Mesothelial cell of epicardium (in vitro differentiated cells): ENCODE measurements at regions not wholly inside any gene's neighbourhood (a gene's known extent, or its start where the extent isn't known, plus 50 kb on each side); places are given as distances from the start of the nearest gene placed in this dataset.

Experiments
- DNase-seq, 2 experiments: peaks; one replicate each; pipeline ENCODE4 v3.0.0; 2021; ENCODE audit warnings: low spot score in 2 of 2; ENCODE audit not compliant: unreplicated experiment in 2 of 2
- H3K27ac Mint-ChIP-seq: 2 replicates; pipeline ENCODE4 v1.8.0; 2021; ENCODE audit warnings: mixed read lengths
- H3K27me3 Mint-ChIP-seq: 2 replicates; pipeline ENCODE4 v1.8.0; 2021; ENCODE audit warnings: low read depth, mixed read lengths
- H3K36me3 Mint-ChIP-seq: 2 replicates; pipeline ENCODE4 v1.8.0; 2021; ENCODE audit warnings: mixed read lengths
- H3K4me1 Mint-ChIP-seq: 2 replicates; pipeline ENCODE4 v1.8.0; 2021; ENCODE audit warnings: mixed read lengths
- H3K4me3 Mint-ChIP-seq: 2 replicates; pipeline ENCODE4 v1.8.0; 2021; ENCODE audit warnings: mild to moderate bottlenecking, moderate library complexity, mixed read lengths
- H3K9me3 Mint-ChIP-seq: 2 replicates; pipeline ENCODE4 v1.8.0; 2021; ENCODE audit warnings: mixed read lengths
- TF ChIP-seq, protein P1 (sequence below): fragments of 200-600 bp; sonication (generic); IDR thresholded peaks from one replicate; pipeline ENCODE4 v1.5.0; 2021; ENCODE audit warnings: antibody characterized with exemption; ENCODE audit not compliant: unreplicated experiment

DNA sequence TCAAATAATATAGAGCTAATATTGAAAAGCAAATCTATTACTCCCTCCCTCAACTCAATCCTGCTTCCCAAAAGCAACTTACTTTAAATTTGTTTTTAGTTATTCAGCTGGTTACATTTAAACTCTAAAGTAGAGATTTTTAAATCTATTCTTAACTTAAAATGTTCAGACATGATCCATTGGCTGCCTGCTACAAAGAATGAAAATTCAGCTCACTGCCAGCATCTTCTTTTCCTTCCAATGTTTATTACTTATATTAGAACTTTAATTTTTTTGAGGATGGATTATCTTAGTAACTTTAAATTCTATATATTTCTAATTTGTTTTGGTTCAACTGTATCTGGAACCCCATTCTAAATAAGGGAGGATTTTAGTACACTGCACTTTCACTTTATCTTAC is 163.2 kb downstream of the TMEM167A start:
- H3K9me3 Mint-ChIP-seq, result peaks cover 25% of the 10 kb centered on the region
- no peak overlapping the region for H3K27ac Mint-ChIP-seq
- no peak overlapping the region for H3K4me3 Mint-ChIP-seq
- H3K27me3 Mint-ChIP-seq, result no peaks in the 10 kb centered on the region
- peaks cover 12% of the 10 kb centered on the region for H3K36me3 Mint-ChIP-seq
- TF ChIP-seq, protein P1, sequence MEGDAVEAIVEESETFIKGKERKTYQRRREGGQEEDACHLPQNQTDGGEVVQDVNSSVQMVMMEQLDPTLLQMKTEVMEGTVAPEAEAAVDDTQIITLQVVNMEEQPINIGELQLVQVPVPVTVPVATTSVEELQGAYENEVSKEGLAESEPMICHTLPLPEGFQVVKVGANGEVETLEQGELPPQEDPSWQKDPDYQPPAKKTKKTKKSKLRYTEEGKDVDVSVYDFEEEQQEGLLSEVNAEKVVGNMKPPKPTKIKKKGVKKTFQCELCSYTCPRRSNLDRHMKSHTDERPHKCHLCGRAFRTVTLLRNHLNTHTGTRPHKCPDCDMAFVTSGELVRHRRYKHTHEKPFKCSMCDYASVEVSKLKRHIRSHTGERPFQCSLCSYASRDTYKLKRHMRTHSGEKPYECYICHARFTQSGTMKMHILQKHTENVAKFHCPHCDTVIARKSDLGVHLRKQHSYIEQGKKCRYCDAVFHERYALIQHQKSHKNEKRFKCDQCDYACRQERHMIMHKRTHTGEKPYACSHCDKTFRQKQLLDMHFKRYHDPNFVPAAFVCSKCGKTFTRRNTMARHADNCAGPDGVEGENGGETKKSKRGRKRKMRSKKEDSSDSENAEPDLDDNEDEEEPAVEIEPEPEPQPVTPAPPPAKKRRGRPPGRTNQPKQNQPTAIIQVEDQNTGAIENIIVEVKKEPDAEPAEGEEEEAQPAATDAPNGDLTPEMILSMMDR, result no peak
- DNase-seq, result no peak
- H3K4me1 Mint-ChIP-seq, result peaks cover 18% of the 10 kb centered on the region

DNA sequence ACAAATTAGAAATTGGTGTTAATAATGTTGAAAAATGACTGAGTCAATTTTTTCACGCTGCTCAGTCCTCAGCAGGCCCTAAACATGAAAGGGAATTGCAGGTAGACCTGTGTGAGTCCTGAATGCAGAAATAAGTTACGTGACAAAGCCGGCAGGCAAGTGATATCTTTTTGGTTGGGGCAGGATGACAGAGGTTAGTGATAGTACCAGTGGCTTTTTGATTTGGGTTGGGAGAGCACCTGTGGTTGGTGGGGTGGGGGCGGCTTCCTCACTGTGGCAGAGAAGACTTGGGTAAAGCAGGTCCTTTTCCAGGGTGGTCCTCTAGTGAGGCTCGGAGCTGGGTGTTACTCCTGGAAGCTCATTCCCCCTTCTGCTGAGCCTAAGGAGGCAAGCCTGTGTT is 164.7 kb downstream of the TMEM167A start:
- Mint-ChIP-seq H3K36me3 (peaks cover 12% of the 10 kb centered on the region), H3K27ac (no peak overlapping the region), H3K9me3 (peaks cover 25% of the 10 kb centered on the region), H3K4me3 (no peak overlapping the region), H3K4me1 (peaks cover 19% of the 10 kb centered on the region), H3K27me3 (no peaks in the 10 kb centered on the region)
- DNase-seq, result no peak
- TF ChIP-seq, protein P1, result no peak

DNA sequence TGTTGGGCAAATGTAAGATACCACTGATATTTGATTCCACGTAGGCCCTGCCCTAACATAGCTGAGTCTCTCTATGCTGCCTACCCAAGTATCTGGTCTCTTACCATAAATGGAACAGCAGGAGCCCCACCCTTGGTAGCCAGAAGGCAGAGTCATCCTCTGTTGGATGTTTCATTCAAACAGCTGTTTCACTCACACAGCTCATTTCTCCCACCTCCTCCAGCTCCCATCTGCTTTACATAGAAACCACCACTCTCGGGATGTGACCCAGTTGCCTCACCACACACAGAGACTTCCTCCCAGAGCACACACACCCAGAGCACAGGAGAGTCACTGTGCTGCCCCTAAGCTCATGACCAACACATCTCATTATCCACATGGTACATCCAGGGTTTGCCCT is 165.3 kb downstream of the TMEM167A start:
- Mint-ChIP-seq H3K4me3 (no peak overlapping the region), H3K36me3 (peaks cover 12% of the 10 kb centered on the region), H3K4me1 (peaks cover 20% of the 10 kb centered on the region), H3K27me3 (no peaks in the 10 kb centered on the region), H3K9me3 (peaks cover 24% of the 10 kb centered on the region), H3K27ac (no peak overlapping the region)
- no peak for DNase-seq
- TF ChIP-seq, protein P1, result no peak

DNA sequence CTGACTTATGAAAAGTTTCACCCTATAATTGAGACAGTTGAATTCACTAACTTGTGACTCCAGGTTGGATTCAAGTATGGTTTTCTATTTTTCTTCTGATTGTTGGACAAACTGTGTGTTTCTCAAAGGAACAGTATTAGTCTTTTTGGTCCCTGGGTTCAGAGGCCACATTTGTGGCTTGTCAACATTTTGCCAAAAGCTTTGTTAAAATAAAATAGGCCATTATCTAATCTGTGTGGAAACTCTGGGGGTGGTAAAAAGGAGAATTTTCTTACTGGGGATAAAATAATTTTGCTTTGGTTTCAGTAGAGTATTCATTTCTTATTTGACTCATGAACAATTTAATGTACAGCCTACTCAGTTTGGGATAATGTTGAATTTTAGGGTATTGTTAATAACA is 166.3 kb downstream of the TMEM167A start:
- Mint-ChIP-seq H3K36me3 (peaks cover 9% of the 10 kb centered on the region), H3K9me3 (peaks cover 19% of the 10 kb centered on the region), H3K4me3 (no peak overlapping the region), H3K4me1 (peaks cover 25% of the 10 kb centered on the region), H3K27ac (no peak overlapping the region), H3K27me3 (no peaks in the 10 kb centered on the region)
- DNase-seq, result no peak
- TF ChIP-seq, protein P1, result no peak

DNA sequence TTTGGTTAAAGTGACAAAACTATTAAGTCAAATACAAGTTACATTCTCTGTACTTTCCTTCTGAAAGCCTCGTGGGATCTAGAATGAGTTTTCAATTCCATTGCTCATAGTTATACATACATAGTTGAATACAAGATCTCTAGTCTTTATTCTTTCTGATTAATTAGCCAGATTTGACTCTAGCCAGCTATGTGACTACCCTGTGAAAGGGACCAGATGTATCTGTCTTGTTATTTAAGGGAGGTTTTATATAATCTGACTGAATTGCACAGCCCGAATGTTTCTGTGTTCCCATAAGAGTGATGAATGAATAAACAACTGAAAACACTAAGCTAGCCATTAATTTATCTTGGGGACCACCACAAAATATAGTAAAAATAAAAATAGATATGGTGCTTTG is 166.7 kb downstream of the TMEM167A start:
- Mint-ChIP-seq H3K9me3 (peaks cover 15% of the 10 kb centered on the region), H3K27ac (no peak overlapping the region), H3K27me3 (no peaks in the 10 kb centered on the region), H3K4me1 (peaks cover 28% of the 10 kb centered on the region), H3K36me3 (peaks cover 6% of the 10 kb centered on the region), H3K4me3 (no peak overlapping the region)
- no peak for DNase-seq
- TF ChIP-seq, protein P1, result no peak

DNA sequence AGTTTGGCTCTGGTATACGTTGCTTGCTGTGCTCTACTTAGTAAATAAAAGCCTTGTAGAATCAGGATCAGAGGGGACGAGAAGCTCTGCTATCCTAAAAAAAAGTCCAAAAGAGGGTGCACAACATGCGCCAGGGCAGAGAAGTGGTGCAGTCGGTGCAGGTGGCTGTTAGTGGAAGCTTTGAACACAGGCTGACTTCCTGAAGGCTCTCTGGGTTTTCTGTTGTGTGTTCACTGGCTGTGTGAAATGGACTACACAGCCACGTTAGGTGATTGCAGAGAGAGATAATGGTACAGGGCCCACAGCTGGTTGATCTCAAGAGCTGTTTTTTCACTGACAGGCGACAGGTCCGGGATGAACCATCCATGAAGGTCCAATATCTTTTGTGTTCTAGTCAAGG is 167.4 kb downstream of the TMEM167A start:
- no peak for DNase-seq
- no peak overlapping the region for H3K4me3 Mint-ChIP-seq

More for the DNA sequence above, 167.4 kb downstream of the TMEM167A start:
- Mint-ChIP-seq H3K9me3 (peaks cover 15% of the 10 kb centered on the region), H3K4me1 (peaks cover 30% of the 10 kb centered on the region), H3K36me3 (no peaks in the 10 kb centered on the region), H3K27ac (no peak overlapping the region), H3K27me3 (no peaks in the 10 kb centered on the region)
- TF ChIP-seq, protein P1, result no peak
